HG02678 (cell line): ENCODE measurements at regions not wholly inside any gene's neighbourhood (a gene's known extent, or its start where the extent isn't known, plus 50 kb on each side); places are given as distances from the start of the nearest gene placed in this dataset.
"Not testable (repeated sequence)": the region's sequence is repeated elsewhere in the genome, so short reads cannot be mapped to it uniquely, and the experiment has no call there.

Experiments
- ATAC-seq: cut with Tn5 transposase; IDR thresholded peaks from one replicate; pipeline ENCODE4 v1.9.1; 2021; ENCODE audit warnings: mild to moderate bottlenecking, moderate library complexity; ENCODE audit not compliant: unreplicated experiment

- ATAC-seq = no peak
Measured at GRCh38 chr21:16211339-16212303, 481.8 kb downstream of the USP25 start.

GRCh38 chr21:16213518-16213917 lies 483.7 kb downstream of the USP25 start:
- no peak for ATAC-seq

GRCh38 chr21:16215193-16215592 lies 485.4 kb downstream of the USP25 start:
- ATAC-seq = no peak

- no peak for ATAC-seq
Measured at GRCh38 chr21:16215663-16216183, 485.9 kb downstream of the USP25 start.

GRCh38 chr21:16216288-16216962 lies 486.6 kb downstream of the USP25 start:
- no peak for ATAC-seq

- no peak for ATAC-seq
Measured at GRCh38 chr21:16218682-16219343, 489.0 kb downstream of the USP25 start.

GRCh38 chr21:16224756-16225155 lies 495.0 kb downstream of the USP25 start:
- not testable (repeated sequence) for ATAC-seq

GRCh38 chr21:16239659-16240265 lies 510.0 kb downstream of the USP25 start:
- no peak for ATAC-seq

- no peak for ATAC-seq
Measured at GRCh38 chr21:16241016-16241415, 511.2 kb downstream of the USP25 start.

GRCh38 chr21:16241479-16241963 lies 511.7 kb downstream of the USP25 start:
- ATAC-seq = no peak

GRCh38 chr21:16243396-16243795 lies 513.6 kb downstream of the USP25 start:
- no peak for ATAC-seq

- ATAC-seq = no peak
Measured at GRCh38 chr21:16248705-16249104, 518.9 kb downstream of the USP25 start.

- ATAC-seq = no peak
Measured at GRCh38 chr21:16250273-16250672, 520.5 kb downstream of the USP25 start.

GRCh38 chr21:16258844-16259611 lies 529.2 kb downstream of the USP25 start:
- ATAC-seq = no peak

- no peak for ATAC-seq
Measured at GRCh38 chr21:16262091-16262490, 532.3 kb downstream of the USP25 start.

GRCh38 chr21:16264319-16264718 lies 534.5 kb downstream of the USP25 start:
- no peak for ATAC-seq

- ATAC-seq = no peak
Measured at GRCh38 chr21:16269476-16269875, 539.7 kb downstream of the USP25 start.

- ATAC-seq = no peak
Measured at GRCh38 chr21:16279731-16280581, 550.2 kb downstream of the USP25 start.

- no peak for ATAC-seq
Measured at GRCh38 chr21:16280686-16281091, 550.9 kb downstream of the USP25 start.
